Ovary (tissue), 7 donors: ENCODE measurements at regions not wholly inside any gene's neighbourhood (a gene's known extent, or its start where the extent isn't known, plus 50 kb on each side); places are given as distances from the start of the nearest gene placed in this dataset.

Experiments used
- DNase-seq, 5 donors: peaks; one replicate each; pipeline ENCODE4 v3.0.0-alpha.2; 2019 to 2020
- H3K27ac ChIP-seq, 2 donors: fragments of 200-600 bp; one replicate each; pipeline versions ENCODE4 v1.5.1 to v1.8.0; 2019 to 2022
- H3K27me3 ChIP-seq: fragments of 200-600 bp; one replicate; pipeline ENCODE4 v1.8.0; 2022
- H3K36me3 ChIP-seq: fragments of 200-600 bp; sonication (generic); one replicate; pipeline ENCODE4 v1.5.1; 2019
- H3K4me1 ChIP-seq: one replicate; pipeline ENCODE4 v1.8.1; 2013; ENCODE audit warnings: mild to moderate bottlenecking, moderate library complexity; ENCODE audit not compliant: insufficient read depth
- H3K4me3 ChIP-seq: fragments of 200-600 bp; sonication (generic); one replicate; pipeline ENCODE4 v1.5.1; 2017
- H3K9me3 ChIP-seq, 2 donors: fragments of 200-600 bp in 1 of 2; sonication (generic) in 1 of 2; one replicate each; pipeline versions ENCODE4 v1.5.1 to v1.8.1; 2013 to 2019; ENCODE audit warnings: mild to moderate bottlenecking in 1 of 2, moderate library complexity in 1 of 2
- EP300 ChIP-seq: sonication (generic); formaldehyde crosslinking; IDR thresholded peaks from one replicate; pipeline ENCODE4 v1.6.1; 2017; ENCODE audit warnings: antibody characterized with exemption
- POLR2A ChIP-seq: fragments of 450-650 bp; IDR thresholded peaks from one replicate; pipeline ENCODE4 v1.6.1; 2017; ENCODE audit warnings: antibody characterized with exemption, mild to moderate bottlenecking, moderate library complexity
- WGBS, 3 donors: extraction: QIAGEN DNeasy Blood & Tissue Kit in 1 of 3; methylation state at CpG; one replicate each; pipeline versions ENCODE4 v1.1.5 to v1.1.7; 2013 to 2017; 5-methylcytosine and 5-hydroxymethylcytosine counted together
- intact Hi-C, 4 donors: fragments of 100-400 bp; cut with DNase I; formaldehyde crosslinking; loops; one replicate each; pipeline versions ENCODE4 v1.11.0 to v1.15.1; 2022 to 2023
- TF ChIP-seq, protein P1 (sequence below), 3 donors: fragments of 450-650 bp in 2 of 3; fragments of 200-600 bp in 1 of 3; IDR thresholded peaks; one replicate each; pipeline versions ENCODE4 v1.5.1 to v1.8.0; 2016 to 2022; ENCODE audit warnings: antibody characterized with exemption in 3 of 3, mild to moderate bottlenecking in 1 of 3
- donor health status: DM: no; HTN: no; CAD: no; lungs with moderate emphysema.
- donor health status: DM: no; HTN: no; CAD: no.
- donor health status: Bipolar disorder and iron deficiency.
- donor health status: DM: no; HTN: no; CAD: no.
- donor health status: DM: yes; HTN: yes; CAD: no.

DNA sequence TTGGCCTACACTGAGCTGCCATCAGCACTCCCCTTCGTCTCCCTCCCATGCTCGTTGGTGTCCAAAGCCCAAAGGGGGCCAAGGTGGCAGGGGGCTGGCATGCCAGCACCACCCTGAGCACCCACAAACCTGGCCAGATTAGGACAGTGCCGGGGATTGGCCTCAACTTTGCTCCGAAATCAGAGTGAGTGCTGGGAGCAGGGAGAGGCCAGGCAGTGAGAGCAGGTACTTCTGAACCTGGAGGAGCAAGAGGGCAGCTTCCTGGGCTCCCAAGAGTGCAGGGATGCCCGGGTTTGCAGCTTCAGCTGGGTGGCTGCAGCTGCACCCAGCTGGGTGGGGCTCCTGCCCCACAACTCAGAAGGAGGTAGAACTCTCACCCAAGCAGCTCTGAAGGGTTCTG lies 563.0 kb downstream of the SI start:
- Histone ChIP-seq H3K9me3 (no peaks in the 10 kb centered on the region), H3K27ac (no peak overlapping the region), H3K36me3 (no peaks in the 10 kb centered on the region), H3K27me3 (no peaks in the 10 kb centered on the region), H3K4me1 (no peaks in the 10 kb centered on the region), H3K4me3 (no peak overlapping the region)
- no peak for DNase-seq
- WGBS, 3 donors: 86 to 95% (median 88%) methylated on average over 5 of the region's 5 CpGs
- intact Hi-C loops: no loop called here
- TF ChIP-seq EP300 (no peak), POLR2A (no peak)
- TF ChIP-seq, protein P1, sequence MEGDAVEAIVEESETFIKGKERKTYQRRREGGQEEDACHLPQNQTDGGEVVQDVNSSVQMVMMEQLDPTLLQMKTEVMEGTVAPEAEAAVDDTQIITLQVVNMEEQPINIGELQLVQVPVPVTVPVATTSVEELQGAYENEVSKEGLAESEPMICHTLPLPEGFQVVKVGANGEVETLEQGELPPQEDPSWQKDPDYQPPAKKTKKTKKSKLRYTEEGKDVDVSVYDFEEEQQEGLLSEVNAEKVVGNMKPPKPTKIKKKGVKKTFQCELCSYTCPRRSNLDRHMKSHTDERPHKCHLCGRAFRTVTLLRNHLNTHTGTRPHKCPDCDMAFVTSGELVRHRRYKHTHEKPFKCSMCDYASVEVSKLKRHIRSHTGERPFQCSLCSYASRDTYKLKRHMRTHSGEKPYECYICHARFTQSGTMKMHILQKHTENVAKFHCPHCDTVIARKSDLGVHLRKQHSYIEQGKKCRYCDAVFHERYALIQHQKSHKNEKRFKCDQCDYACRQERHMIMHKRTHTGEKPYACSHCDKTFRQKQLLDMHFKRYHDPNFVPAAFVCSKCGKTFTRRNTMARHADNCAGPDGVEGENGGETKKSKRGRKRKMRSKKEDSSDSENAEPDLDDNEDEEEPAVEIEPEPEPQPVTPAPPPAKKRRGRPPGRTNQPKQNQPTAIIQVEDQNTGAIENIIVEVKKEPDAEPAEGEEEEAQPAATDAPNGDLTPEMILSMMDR (IDR thresholded peaks at IDR 0.05): no peak

DNA sequence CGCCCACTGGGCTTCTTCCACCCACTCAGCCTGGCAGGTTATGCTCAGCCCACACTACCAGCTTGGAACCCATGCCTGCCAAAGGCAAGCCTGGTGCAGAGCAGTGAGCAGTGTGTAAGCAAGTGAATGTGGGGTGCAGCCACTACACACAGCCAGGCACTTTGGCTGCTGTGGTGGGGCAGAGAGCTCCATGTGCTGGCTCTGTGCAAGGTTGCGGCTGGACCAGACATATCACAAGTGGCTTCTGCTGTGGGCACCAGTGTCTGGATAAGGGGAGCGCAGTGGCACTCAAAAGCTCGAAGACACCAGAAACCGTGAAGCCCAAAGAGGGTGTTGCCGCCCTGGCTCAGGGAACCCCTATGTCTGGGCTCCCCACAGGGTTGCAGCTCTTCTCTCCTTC lies 563.7 kb downstream of the SI start:
- TF ChIP-seq EP300 (no peak), POLR2A (no peak)
- TF ChIP-seq, protein P1 (IDR thresholded peaks at IDR 0.05): no peak
- no peak overlapping the region for H3K27ac ChIP-seq
- intact Hi-C loops: no loop called here
- no peaks in the 10 kb centered on the region for H3K36me3 ChIP-seq
- H3K9me3 ChIP-seq: no peaks in the 10 kb centered on the region
- no peaks in the 10 kb centered on the region for H3K4me1 ChIP-seq
- DNase-seq: no peak
- WGBS, 3 donors: 91 to 94% (median 94%) methylated on average over 6 of the region's 6 CpGs
- no peak overlapping the region for H3K4me3 ChIP-seq
- no peaks in the 10 kb centered on the region for H3K27me3 ChIP-seq

DNA sequence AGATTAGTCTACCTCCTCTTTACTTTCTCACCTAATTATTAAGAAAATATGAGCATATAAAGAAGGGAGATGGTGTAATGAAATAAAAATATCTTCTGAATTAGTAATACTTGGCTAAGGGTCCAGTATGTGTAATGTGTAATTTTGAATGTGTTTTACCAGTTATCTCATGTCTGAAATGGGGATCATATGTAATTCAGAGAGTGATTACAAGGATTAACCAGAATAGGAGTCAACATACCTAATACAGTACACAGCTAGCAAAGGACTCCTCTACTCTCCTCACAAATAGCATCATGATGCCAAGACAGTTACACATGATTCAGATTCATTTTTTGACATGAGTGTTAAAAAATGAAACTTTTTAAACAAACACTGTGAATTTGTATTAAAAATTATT lies 570.4 kb downstream of the SI start:
- no peaks in the 10 kb centered on the region for H3K36me3 ChIP-seq
- no peak overlapping the region for H3K4me3 ChIP-seq
- H3K9me3 ChIP-seq: no peaks in the 10 kb centered on the region
- TF ChIP-seq, protein P1 (IDR thresholded peaks at IDR 0.05): no peak
- TF ChIP-seq POLR2A: no peak
- TF ChIP-seq EP300: no peak
- H3K4me1 ChIP-seq: no peaks in the 10 kb centered on the region
- intact Hi-C loops: no loop called here
- H3K27ac ChIP-seq: no peak overlapping the region
- no peak for DNase-seq
- no peaks in the 10 kb centered on the region for H3K27me3 ChIP-seq

DNA sequence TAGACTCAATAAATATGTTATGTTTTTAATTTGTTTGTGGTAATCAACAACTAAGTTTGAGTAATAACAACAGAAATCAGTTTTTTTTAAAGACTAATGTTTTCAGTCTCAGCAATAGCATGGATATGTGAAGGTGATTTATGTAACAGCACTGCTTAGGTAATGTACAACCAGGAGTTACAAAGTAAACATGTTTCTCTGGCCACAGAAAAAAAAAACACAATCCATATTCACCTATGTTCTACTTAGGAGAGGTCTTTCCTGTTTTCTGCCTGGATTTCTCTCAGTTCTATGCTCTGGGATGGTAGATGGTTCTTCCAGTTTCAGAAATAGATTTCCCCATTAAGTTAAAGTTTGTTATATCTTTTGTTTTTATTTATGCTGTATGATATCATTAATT lies 579.4 kb downstream of the SI start:
- H3K4me1 ChIP-seq: no peaks in the 10 kb centered on the region
- H3K9me3 ChIP-seq: no peaks in the 10 kb centered on the region
- TF ChIP-seq, protein P1 (IDR thresholded peaks at IDR 0.05): no peak
- TF ChIP-seq POLR2A: no peak
- no peak for TF ChIP-seq EP300
- no peaks in the 10 kb centered on the region for H3K27me3 ChIP-seq
- no peak for DNase-seq
- no peaks in the 10 kb centered on the region for H3K36me3 ChIP-seq
- no peak overlapping the region for H3K27ac ChIP-seq
- H3K4me3 ChIP-seq: no peak overlapping the region
- intact Hi-C loops: no loop called here

DNA sequence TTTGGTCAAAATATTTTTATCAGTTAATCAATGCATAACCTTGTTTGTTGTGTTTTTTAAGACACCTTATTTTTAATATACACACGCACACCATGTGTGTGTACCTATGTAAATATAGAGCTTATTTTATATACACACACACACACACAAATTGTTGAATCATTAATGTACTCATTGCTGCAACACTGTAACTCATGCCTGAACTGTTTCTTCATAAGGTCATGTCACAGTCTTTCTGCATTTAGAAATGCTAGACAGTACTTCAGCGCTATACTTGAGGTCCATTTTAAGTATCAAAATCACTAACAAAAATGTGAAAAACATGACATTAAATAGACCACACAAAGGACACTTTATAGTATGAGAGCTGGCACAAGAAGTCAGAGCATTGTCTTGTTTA lies 589.4 kb downstream of the SI start:
- H3K27me3 ChIP-seq: no peaks in the 10 kb centered on the region

More for the DNA sequence above, 589.4 kb downstream of the SI start:
- WGBS, 3 donors: 65 to 96% (median 93%) methylated on average over 2 of the region's 2 CpGs
- H3K36me3 ChIP-seq: no peaks in the 10 kb centered on the region
- H3K4me3 ChIP-seq: no peak overlapping the region
- no peak for DNase-seq
- H3K4me1 ChIP-seq: no peaks in the 10 kb centered on the region
- H3K9me3 ChIP-seq: no peaks in the 10 kb centered on the region
- intact Hi-C loops: no loop called here
- TF ChIP-seq POLR2A: no peak
- no peak for TF ChIP-seq EP300
- TF ChIP-seq, protein P1 (IDR thresholded peaks at IDR 0.05): no peak
- no peak overlapping the region for H3K27ac ChIP-seq
